KG1 (cell line): ENCODE measurements at regions not wholly inside any gene's neighbourhood (a gene's known extent, or its start where the extent isn't known, plus 50 kb on each side); places are given as distances from the start of the nearest gene placed in this dataset.

ENCODE experiments used
- DNase-seq: peaks from one replicate; lab custom pipeline; 2025; lab: John Stamatoyannopoulos, UW

- no peak for DNase-seq
Observed at GRCh38 chr6:153873541-153873940, 165.5 kb upstream of the OPRM1 start.

GRCh38 chr6:153872946-153873345, 166.1 kb upstream of the OPRM1 start:
- no peak for DNase-seq

- no peak for DNase-seq
Observed at GRCh38 chr6:153862927-153863326, 176.1 kb upstream of the OPRM1 start.

- no peak for DNase-seq
Observed at GRCh38 chr6:153862139-153862538, 176.9 kb upstream of the OPRM1 start.

GRCh38 chr6:153858529-153858928, 180.5 kb upstream of the OPRM1 start:
- DNase-seq = no peak

- DNase-seq = no peak
Observed at GRCh38 chr6:153856929-153857376, 182.1 kb upstream of the OPRM1 start.

GRCh38 chr6:153852481-153852880, 186.6 kb upstream of the OPRM1 start:
- no peak for DNase-seq

GRCh38 chr6:153852034-153852433, 187.0 kb upstream of the OPRM1 start:
- DNase-seq = no peak

GRCh38 chr6:153849072-153849779, 189.8 kb upstream of the OPRM1 start:
- DNase-seq = no peak

GRCh38 chr6:153843420-153843819, 195.6 kb upstream of the OPRM1 start:
- no peak for DNase-seq

- DNase-seq = no peak
Observed at GRCh38 chr6:153842491-153842890, 196.5 kb upstream of the OPRM1 start.

GRCh38 chr6:153840039-153840850, 198.8 kb upstream of the OPRM1 start:
- DNase-seq = no peak

GRCh38 chr6:153832543-153832942, 206.5 kb upstream of the OPRM1 start:
- no peak for DNase-seq

GRCh38 chr6:153831350-153832078, 207.5 kb upstream of the OPRM1 start:
- no peak for DNase-seq

- no peak for DNase-seq
Observed at GRCh38 chr6:153817173-153817572, 221.9 kb upstream of the OPRM1 start.

- DNase-seq = no peak
Observed at GRCh38 chr6:153816366-153816765, 222.7 kb upstream of the OPRM1 start.

- no peak for DNase-seq
Observed at GRCh38 chr6:153814136-153814535, 224.9 kb upstream of the OPRM1 start.

- no peak for DNase-seq
Observed at GRCh38 chr6:153804755-153805330, 234.2 kb upstream of the OPRM1 start.

GRCh38 chr6:153801917-153802316, 237.1 kb upstream of the OPRM1 start:
- no peak for DNase-seq

- no peak for DNase-seq
Observed at GRCh38 chr6:153800580-153801188, 238.4 kb upstream of the OPRM1 start.

- no peak for DNase-seq
Observed at GRCh38 chr6:153790876-153791473, 248.1 kb upstream of the OPRM1 start.
